RCC 7860 (cell line): ENCODE measurements at regions not wholly inside any gene's neighbourhood (a gene's known extent, or its start where the extent isn't known, plus 50 kb on each side); places are given as distances from the start of the nearest gene placed in this dataset.
"Not testable (repeated sequence)": the region's sequence is repeated elsewhere in the genome, so short reads cannot be mapped to it uniquely, and the experiment has no call there.

Experiments
- DNase-seq: peaks from one replicate; pipeline ENCODE4 v3.0.0-alpha.2; 2015; ENCODE audit warnings: low spot score
- FAIRE-seq: peaks from 2 replicates; lab custom pipeline; 2012; peaks lifted over from hg19 to GRCh38; lab: Jason Lieb, UNC

- no peak for DNase-seq
- FAIRE-seq = no peak
Measured at GRCh38 chr2:49351560-49351959, 197.2 kb upstream of the FSHR start.

GRCh38 chr2:49343638-49344037, 189.3 kb upstream of the FSHR start:
- no peak for FAIRE-seq

GRCh38 chr2:49342156-49342555, 187.8 kb upstream of the FSHR start:
- no peak for FAIRE-seq
- no peak for DNase-seq

More at GRCh38 chr2:49343638-49344037, 189.3 kb upstream of the FSHR start:
- DNase-seq = no peak

GRCh38 chr2:49335546-49335945, 181.2 kb upstream of the FSHR start:
- DNase-seq = no peak
- FAIRE-seq = no peak

GRCh38 chr2:49332415-49332814, 178.1 kb upstream of the FSHR start:
- FAIRE-seq (no peak), DNase-seq (no peak)

- no peak for FAIRE-seq
- no peak for DNase-seq
Measured at GRCh38 chr2:49318531-49318930, 164.2 kb upstream of the FSHR start.

- FAIRE-seq = no peak
- no peak for DNase-seq
Measured at GRCh38 chr2:49309461-49309860, 155.1 kb upstream of the FSHR start.

GRCh38 chr2:49306925-49307324, 152.6 kb upstream of the FSHR start:
- DNase-seq (no peak), FAIRE-seq (no peak)

- DNase-seq, FAIRE-seq: not testable (repeated sequence)
Measured at GRCh38 chr2:49298693-49299092, 144.4 kb upstream of the FSHR start.

- DNase-seq (no peak), FAIRE-seq (no peak)
Measured at GRCh38 chr2:49298230-49298629, 143.9 kb upstream of the FSHR start.

GRCh38 chr2:49296107-49296867, 142.0 kb upstream of the FSHR start:
- DNase-seq (no peak), FAIRE-seq (no peak)

GRCh38 chr2:49294225-49294624, 139.9 kb upstream of the FSHR start:
- no peak for FAIRE-seq
- no peak for DNase-seq

- DNase-seq (no peak), FAIRE-seq (no peak)
Measured at GRCh38 chr2:49291619-49292018, 137.3 kb upstream of the FSHR start.

GRCh38 chr2:49289711-49290110, 135.4 kb upstream of the FSHR start:
- FAIRE-seq (no peak), DNase-seq (no peak)

GRCh38 chr2:49288902-49289700, 134.8 kb upstream of the FSHR start:
- DNase-seq (no peak), FAIRE-seq (no peak)

GRCh38 chr2:49288113-49288705, 133.9 kb upstream of the FSHR start:
- DNase-seq (no peak), FAIRE-seq (no peak)

GRCh38 chr2:49286726-49287125, 132.4 kb upstream of the FSHR start:
- FAIRE-seq (no peak), DNase-seq (no peak)

- FAIRE-seq (no peak), DNase-seq (no peak)
Measured at GRCh38 chr2:49286045-49286444, 131.7 kb upstream of the FSHR start.

GRCh38 chr2:49278561-49278960, 124.2 kb upstream of the FSHR start:
- DNase-seq (no peak), FAIRE-seq (no peak)

- no peak for DNase-seq
- no peak for FAIRE-seq
Measured at GRCh38 chr2:49278141-49278540, 123.8 kb upstream of the FSHR start.

GRCh38 chr2:49271060-49271606, 116.8 kb upstream of the FSHR start:
- DNase-seq (no peak), FAIRE-seq (no peak)

- FAIRE-seq (no peak), DNase-seq (no peak)
Measured at GRCh38 chr2:49270091-49270490, 115.8 kb upstream of the FSHR start.
